Retinal pigment epithelial cell (primary cell): ENCODE measurements at regions not wholly inside any gene's neighbourhood (a gene's known extent, or its start where the extent isn't known, plus 50 kb on each side); places are given as distances from the start of the nearest gene placed in this dataset.
A peak's percentile ranks its signal among the peaks of the same experiment; 100 is the strongest.

Experiments used
- DNase-seq: peaks from one replicate; pipeline ENCODE4 v3.0.0-alpha.2; 2010; ENCODE audit warnings: low read depth
- H3K4me3 ChIP-seq: 2 replicates; pipeline ENCODE4 v1.5.1; 2011; ENCODE audit warnings: mild to moderate bottlenecking, low read length, control low read depth, moderate library complexity
- CTCF ChIP-seq: conservative IDR thresholded peaks from 2 replicates; pipeline ENCODE4 v1.5.1; 2011; ENCODE audit warnings: low read depth, low read length, control low read depth, inconsistent platforms

GRCh38 chr7:19973581-19973980 is 200.2 kb upstream of the TMEM196 start:
- no peak for TF ChIP-seq CTCF
- no peak for DNase-seq
- H3K4me3 ChIP-seq: no peak overlapping the region

GRCh38 chr7:19972876-19973275 is 199.5 kb upstream of the TMEM196 start:
- TF ChIP-seq CTCF: no peak
- no peak overlapping the region for H3K4me3 ChIP-seq
- DNase-seq: no peak

GRCh38 chr7:19971956-19972355 is 198.5 kb upstream of the TMEM196 start:
- no peak overlapping the region for H3K4me3 ChIP-seq
- TF ChIP-seq CTCF: no peak
- DNase-seq: no peak

GRCh38 chr7:19970514-19970913 is 197.1 kb upstream of the TMEM196 start:
- no peak for DNase-seq
- TF ChIP-seq CTCF: no peak
- no peak overlapping the region for H3K4me3 ChIP-seq

GRCh38 chr7:19969859-19970493 is 196.6 kb upstream of the TMEM196 start:
- TF ChIP-seq CTCF: no peak
- no peak overlapping the region for H3K4me3 ChIP-seq
- peak; percentile 29 for DNase-seq

GRCh38 chr7:19964246-19964645 is 190.8 kb upstream of the TMEM196 start:
- no peak for TF ChIP-seq CTCF
- H3K4me3 ChIP-seq: no peak overlapping the region
- no peak for DNase-seq

- no peak for TF ChIP-seq CTCF
- H3K4me3 ChIP-seq: no peak overlapping the region
- no peak for DNase-seq
These were observed 190.3 kb upstream of the TMEM196 start for GRCh38 chr7:19963695-19964094.
